Chondrocyte (in vitro differentiated cells): ENCODE measurements at regions not wholly inside any gene's neighbourhood (a gene's known extent, or its start where the extent isn't known, plus 50 kb on each side); places are given as distances from the start of the nearest gene placed in this dataset.

Experiments used
- DNase-seq: peaks from one replicate; pipeline ENCODE4 v3.0.0; 2021; ENCODE audit warnings: mixed read lengths, low spot score
- H3K27ac Mint-ChIP-seq: one replicate; pipeline ENCODE4 v1.8.0; 2021; ENCODE audit warnings: mild to moderate bottlenecking, moderate library complexity, mixed read lengths; ENCODE audit not compliant: unreplicated experiment
- H3K27me3 Mint-ChIP-seq: 2 replicates; pipeline ENCODE4 v1.8.0; 2021; ENCODE audit warnings: low read depth, mixed read lengths
- H3K36me3 Mint-ChIP-seq: 2 replicates; pipeline ENCODE4 v1.8.0; 2021; ENCODE audit warnings: low read depth, mixed read lengths
- H3K4me1 Mint-ChIP-seq: 2 replicates; pipeline ENCODE4 v1.8.0; 2021; ENCODE audit warnings: low read depth, mild to moderate bottlenecking, mixed read lengths
- H3K4me3 Mint-ChIP-seq: one replicate; pipeline ENCODE4 v1.8.0; 2021; ENCODE audit warnings: mild to moderate bottlenecking, moderate library complexity, mixed read lengths; ENCODE audit not compliant: unreplicated experiment
- H3K9me3 Mint-ChIP-seq: 2 replicates; pipeline ENCODE4 v1.8.0; 2021; ENCODE audit warnings: low read depth, mixed read lengths
- CTCF ChIP-seq: fragments of 200-600 bp; sonication (generic); IDR thresholded peaks from 2 replicates; pipeline ENCODE4 v1.5.0; 2021; ENCODE audit warnings: antibody characterized with exemption, mild to moderate bottlenecking, moderate library complexity

GRCh38 chr2:150618245-150618895 lies 130.9 kb upstream of the RND3 start:
- no peaks in the 10 kb centered on the region for H3K9me3 Mint-ChIP-seq
- H3K4me1 Mint-ChIP-seq = peaks cover 60% of the 10 kb centered on the region
- H3K4me3 Mint-ChIP-seq = no peak overlapping the region
- no peak for TF ChIP-seq CTCF
- H3K27me3 Mint-ChIP-seq = no peaks in the 10 kb centered on the region
- H3K27ac Mint-ChIP-seq = peak overlapping the region; percentile 46
- no peaks in the 10 kb centered on the region for H3K36me3 Mint-ChIP-seq
- no peak for DNase-seq

- DNase-seq = no peak
- TF ChIP-seq CTCF = no peak
- H3K9me3 Mint-ChIP-seq = no peaks in the 10 kb centered on the region
- H3K4me1 Mint-ChIP-seq = peaks cover 66% of the 10 kb centered on the region
- no peaks in the 10 kb centered on the region for H3K36me3 Mint-ChIP-seq
- H3K4me3 Mint-ChIP-seq = no peak overlapping the region
- peak overlapping the region; percentile 46 for H3K27ac Mint-ChIP-seq
- no peaks in the 10 kb centered on the region for H3K27me3 Mint-ChIP-seq
Measured at GRCh38 chr2:150617351-150617978, 130.0 kb upstream of the RND3 start.

GRCh38 chr2:150612957-150613710 lies 125.7 kb upstream of the RND3 start:
- no peak overlapping the region for H3K4me3 Mint-ChIP-seq
- peaks cover 50% of the 10 kb centered on the region for H3K4me1 Mint-ChIP-seq
- H3K27me3 Mint-ChIP-seq = no peaks in the 10 kb centered on the region
- no peak overlapping the region for H3K27ac Mint-ChIP-seq
- DNase-seq = no peak
- no peak for TF ChIP-seq CTCF
- H3K9me3 Mint-ChIP-seq = no peaks in the 10 kb centered on the region
- H3K36me3 Mint-ChIP-seq = peaks cover 1% of the 10 kb centered on the region

- no peaks in the 10 kb centered on the region for H3K27me3 Mint-ChIP-seq
- TF ChIP-seq CTCF = peak; percentile 85
- H3K27ac Mint-ChIP-seq = no peak overlapping the region
- H3K9me3 Mint-ChIP-seq = no peaks in the 10 kb centered on the region
- H3K36me3 Mint-ChIP-seq = peaks cover 1% of the 10 kb centered on the region
- no peak overlapping the region for H3K4me3 Mint-ChIP-seq
- peaks cover 55% of the 10 kb centered on the region for H3K4me1 Mint-ChIP-seq
- DNase-seq = no peak
Measured at GRCh38 chr2:150610670-150611279, 123.3 kb upstream of the RND3 start.
